ENCODE measurements at regions not wholly inside any gene's neighbourhood (a gene's known extent, or its start where the extent isn't known, plus 50 kb on each side); places are given as distances from the start of the nearest gene placed in this dataset.

DNA sequence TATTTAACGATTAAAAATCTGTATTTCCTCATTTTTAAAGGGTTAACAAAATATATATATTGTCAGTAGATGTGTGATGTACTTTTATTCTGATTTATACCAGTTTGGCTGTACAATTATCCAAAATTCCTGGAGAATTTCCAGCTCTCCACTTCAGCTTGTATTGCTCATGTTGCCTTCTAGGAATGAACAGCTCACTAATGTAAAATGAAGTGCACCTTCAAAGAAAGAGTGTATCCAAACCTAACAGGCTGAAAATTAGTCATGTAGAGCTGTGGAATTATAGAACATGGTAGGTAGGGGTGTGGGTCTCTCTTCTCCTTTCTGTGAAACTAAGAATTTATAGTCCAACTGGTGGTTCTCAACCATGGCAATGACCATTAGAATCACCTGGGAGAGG lies 362.0 kb downstream of the ETNK1 start:
- Histone ChIP-seq H3K27me3 (ENCODE audit: insufficient read depth, low read depth, low read length) (no peaks in the 10 kb centered on the region), H3K36me3 (ENCODE audit: insufficient read depth, low read length) (no peaks in the 10 kb centered on the region), H3F3A (ENCODE audit: insufficient read depth, low read length, poor library complexity, severe bottlenecking) (no peaks in the 10 kb centered on the region), H3K27ac (ENCODE audit: low read length) (no peak overlapping the region), H3K79me2 (replicated peaks; ENCODE audit: insufficient read depth, low read length) (no peaks in the 10 kb centered on the region), H4K20me1 (ENCODE audit: insufficient read depth) (no peaks in the 10 kb centered on the region), H2AFZ (ENCODE audit: low read depth, low read length) (no peak overlapping the region), H3K9ac (ENCODE audit: low read length) (no peak overlapping the region), H3K9me3 (ENCODE audit: low read length) (no peaks in the 10 kb centered on the region), H3K4me2 (ENCODE audit: low read length) (no peak overlapping the region), H3K9me2 (ENCODE audit: insufficient read depth, low read length) (no peaks in the 10 kb centered on the region), H3K4me3 (ENCODE audit: low read length) (no peak overlapping the region)
- no peak for TF ChIP-seq SMC3 (conservative IDR thresholded peaks at IDR 0.05; ENCODE audit: poor library complexity)
- no peak for TF ChIP-seq REST (IDR thresholded peaks at IDR 0.05; ENCODE audit: borderline replicate concordance)
- TF ChIP-seq POLR2AphosphoS5 (IDR thresholded peaks at IDR 0.05): no peak
- TF ChIP-seq, protein P1, sequence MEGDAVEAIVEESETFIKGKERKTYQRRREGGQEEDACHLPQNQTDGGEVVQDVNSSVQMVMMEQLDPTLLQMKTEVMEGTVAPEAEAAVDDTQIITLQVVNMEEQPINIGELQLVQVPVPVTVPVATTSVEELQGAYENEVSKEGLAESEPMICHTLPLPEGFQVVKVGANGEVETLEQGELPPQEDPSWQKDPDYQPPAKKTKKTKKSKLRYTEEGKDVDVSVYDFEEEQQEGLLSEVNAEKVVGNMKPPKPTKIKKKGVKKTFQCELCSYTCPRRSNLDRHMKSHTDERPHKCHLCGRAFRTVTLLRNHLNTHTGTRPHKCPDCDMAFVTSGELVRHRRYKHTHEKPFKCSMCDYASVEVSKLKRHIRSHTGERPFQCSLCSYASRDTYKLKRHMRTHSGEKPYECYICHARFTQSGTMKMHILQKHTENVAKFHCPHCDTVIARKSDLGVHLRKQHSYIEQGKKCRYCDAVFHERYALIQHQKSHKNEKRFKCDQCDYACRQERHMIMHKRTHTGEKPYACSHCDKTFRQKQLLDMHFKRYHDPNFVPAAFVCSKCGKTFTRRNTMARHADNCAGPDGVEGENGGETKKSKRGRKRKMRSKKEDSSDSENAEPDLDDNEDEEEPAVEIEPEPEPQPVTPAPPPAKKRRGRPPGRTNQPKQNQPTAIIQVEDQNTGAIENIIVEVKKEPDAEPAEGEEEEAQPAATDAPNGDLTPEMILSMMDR (IDR thresholded peaks at IDR 0.05; ENCODE audit: poor library complexity, severe bottlenecking): no peak
- no peak for TF ChIP-seq MXI1 (conservative IDR thresholded peaks at IDR 0.05; ENCODE audit: poor library complexity, severe bottlenecking)
- TF ChIP-seq EZH2 (IDR thresholded peaks at IDR 0.05; ENCODE audit: borderline replicate concordance, insufficient read depth, low read length, poor library complexity, severe bottlenecking): no peak
- TF ChIP-seq EP300 (conservative IDR thresholded peaks at IDR 0.05; ENCODE audit: poor library complexity, severe bottlenecking): no peak
- no peak for TF ChIP-seq TAF1 (IDR thresholded peaks at IDR 0.05; ENCODE audit: low read depth)
- TF ChIP-seq RAD21 (conservative IDR thresholded peaks at IDR 0.05): no peak

GRCh38 chr12:22990501-22990900 lies 365.5 kb downstream of the ETNK1 start:
- no peaks in the 10 kb centered on the region for H3K36me3 ChIP-seq (ENCODE audit: insufficient read depth, low read length)
- no peaks in the 10 kb centered on the region for H4K20me1 ChIP-seq (ENCODE audit: insufficient read depth)
- no peaks in the 10 kb centered on the region for H3K27me3 ChIP-seq (ENCODE audit: insufficient read depth, low read depth, low read length)
- H3K9me3 ChIP-seq (ENCODE audit: low read length): no peaks in the 10 kb centered on the region
- no peaks in the 10 kb centered on the region for H3F3A ChIP-seq (ENCODE audit: insufficient read depth, low read length, poor library complexity, severe bottlenecking)
- H3K79me2 ChIP-seq (replicated peaks; ENCODE audit: insufficient read depth, low read length): no peaks in the 10 kb centered on the region
- H3K4me3 ChIP-seq (ENCODE audit: low read length): no peak overlapping the region
- H3K4me2 ChIP-seq (ENCODE audit: low read length): no peak overlapping the region
- no peak for TF ChIP-seq MXI1 (conservative IDR thresholded peaks at IDR 0.05; ENCODE audit: poor library complexity, severe bottlenecking)
- no peak for TF ChIP-seq EP300 (conservative IDR thresholded peaks at IDR 0.05; ENCODE audit: poor library complexity, severe bottlenecking)
- no peak for TF ChIP-seq EZH2 (IDR thresholded peaks at IDR 0.05; ENCODE audit: borderline replicate concordance, insufficient read depth, low read length, poor library complexity, severe bottlenecking)
- no peak for TF ChIP-seq SMC3 (conservative IDR thresholded peaks at IDR 0.05; ENCODE audit: poor library complexity)
- TF ChIP-seq POLR2AphosphoS5 (IDR thresholded peaks at IDR 0.05): no peak
- TF ChIP-seq, protein P1 (IDR thresholded peaks at IDR 0.05; ENCODE audit: poor library complexity, severe bottlenecking): no peak
- no peak for TF ChIP-seq TAF1 (IDR thresholded peaks at IDR 0.05; ENCODE audit: low read depth)
- TF ChIP-seq REST (IDR thresholded peaks at IDR 0.05; ENCODE audit: borderline replicate concordance): no peak
- no peak for TF ChIP-seq RAD21 (conservative IDR thresholded peaks at IDR 0.05)
- no peaks in the 10 kb centered on the region for H3K9me2 ChIP-seq (ENCODE audit: insufficient read depth, low read length)
- no peak overlapping the region for H3K9ac ChIP-seq (ENCODE audit: low read length)
- no peak overlapping the region for H3K27ac ChIP-seq (ENCODE audit: low read length)
- H2AFZ ChIP-seq (ENCODE audit: low read depth, low read length): no peak overlapping the region

All from neural cell (in vitro differentiated cells).